MM.1S (cell line): ENCODE measurements at regions not wholly inside any gene's neighbourhood (a gene's known extent, or its start where the extent isn't known, plus 50 kb on each side); places are given as distances from the start of the nearest gene placed in this dataset.

Experiments
- CTCF ChIP-seq: fragments of 300-600 bp; sonication (generic); IDR thresholded peaks from 2 replicates; pipeline ENCODE4 v1.5.1; 2016; ENCODE audit warnings: antibody characterized with exemption, low read length, mixed read lengths
- EZH2 ChIP-seq: fragments of 300-600 bp; sonication (generic); optimal IDR thresholded peaks from 2 replicates; pipeline ENCODE3; 2017; ENCODE audit warnings: low read depth, mild to moderate bottlenecking, antibody characterized with exemption, low read length, mixed read lengths
- EZH2phosphoT487 ChIP-seq: fragments of 300-600 bp; sonication (generic); IDR thresholded peaks from 2 replicates; pipeline ENCODE4 v1.6.1; 2018; ENCODE audit warnings: antibody characterized with exemption, low read length

GRCh38 chr1:220966473-220966872 is 87.2 kb downstream of the HLX start:
- TF ChIP-seq CTCF (no peak), EZH2 (no peak), EZH2phosphoT487 (no peak)
